LNCaP clone FGC (cell line): ENCODE measurements at regions not wholly inside any gene's neighbourhood (a gene's known extent, or its start where the extent isn't known, plus 50 kb on each side); places are given as distances from the start of the nearest gene placed in this dataset.

Experiments
- DNase-seq: peaks from one replicate; pipeline ENCODE4 v3.0.0-alpha.2; 2011; ENCODE audit warnings: low read depth
- H3K4me3 ChIP-seq: 2 replicates; pipeline ENCODE4 v1.5.1; 2011; ENCODE audit warnings: mild to moderate bottlenecking, low read depth, low read length, control low read depth
- CTCF ChIP-seq: IDR thresholded peaks from 2 replicates; pipeline ENCODE4 v1.5.1; 2012; ENCODE audit warnings: mild to moderate bottlenecking; ENCODE audit not compliant: control insufficient read depth, insufficient read depth; ENCODE audit errors: extremely low read depth

GRCh38 chr11:8826901-8827560 lies 84.0 kb upstream of the AKIP1 start:
- H3K4me3 ChIP-seq = no peak overlapping the region
- TF ChIP-seq CTCF = no peak
- DNase-seq = no peak

GRCh38 chr11:8828046-8828445 lies 82.9 kb upstream of the AKIP1 start:
- DNase-seq = no peak
- TF ChIP-seq CTCF = no peak
- H3K4me3 ChIP-seq = no peak overlapping the region

- no peak for TF ChIP-seq CTCF
- DNase-seq = no peak
- no peak overlapping the region for H3K4me3 ChIP-seq
Measured at GRCh38 chr11:8828580-8829361, 82.2 kb upstream of the AKIP1 start.

GRCh38 chr11:8829556-8829955 lies 81.4 kb upstream of the AKIP1 start:
- TF ChIP-seq CTCF = no peak
- H3K4me3 ChIP-seq = no peak overlapping the region
- DNase-seq = no peak

GRCh38 chr11:8830641-8831040 lies 80.3 kb upstream of the AKIP1 start:
- TF ChIP-seq CTCF = no peak
- DNase-seq = no peak
- H3K4me3 ChIP-seq = no peak overlapping the region

GRCh38 chr11:8831861-8832260 lies 79.1 kb upstream of the AKIP1 start:
- DNase-seq = no peak
- no peak overlapping the region for H3K4me3 ChIP-seq
- TF ChIP-seq CTCF = no peak

GRCh38 chr11:8832571-8833260 lies 78.3 kb upstream of the AKIP1 start:
- no peak overlapping the region for H3K4me3 ChIP-seq
- DNase-seq = no peak
- TF ChIP-seq CTCF = no peak
